HG03460 (cell line): ENCODE measurements at regions not wholly inside any gene's neighbourhood (a gene's known extent, or its start where the extent isn't known, plus 50 kb on each side); places are given as distances from the start of the nearest gene placed in this dataset.
"Not testable (repeated sequence)": the region's sequence is repeated elsewhere in the genome, so short reads cannot be mapped to it uniquely, and the experiment has no call there.

Source experiments
- ATAC-seq: cut with Tn5 transposase; IDR thresholded peaks from one replicate; pipeline ENCODE4 v1.9.1; 2021; ENCODE audit not compliant: unreplicated experiment

DNA sequence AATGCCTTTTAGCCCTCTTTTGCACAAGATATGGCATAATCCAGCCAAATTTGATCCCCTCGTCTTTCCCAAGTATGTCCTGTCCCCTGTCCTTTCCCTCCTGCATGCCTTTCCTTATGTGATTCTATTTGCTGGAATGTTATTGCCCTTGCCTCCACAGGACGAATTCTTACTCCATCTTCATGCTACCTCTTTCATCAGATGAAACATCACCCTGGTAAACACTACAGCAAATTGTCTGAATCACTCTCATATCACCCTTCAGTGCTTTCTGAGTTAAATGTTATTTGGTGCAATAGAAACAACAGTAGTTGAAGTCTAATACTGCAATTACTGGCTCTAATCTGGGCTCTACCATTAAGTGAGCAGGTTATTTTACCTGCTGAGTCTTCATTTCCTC is 52.2 kb upstream of the FAT1 start:
- ATAC-seq: no peak

DNA sequence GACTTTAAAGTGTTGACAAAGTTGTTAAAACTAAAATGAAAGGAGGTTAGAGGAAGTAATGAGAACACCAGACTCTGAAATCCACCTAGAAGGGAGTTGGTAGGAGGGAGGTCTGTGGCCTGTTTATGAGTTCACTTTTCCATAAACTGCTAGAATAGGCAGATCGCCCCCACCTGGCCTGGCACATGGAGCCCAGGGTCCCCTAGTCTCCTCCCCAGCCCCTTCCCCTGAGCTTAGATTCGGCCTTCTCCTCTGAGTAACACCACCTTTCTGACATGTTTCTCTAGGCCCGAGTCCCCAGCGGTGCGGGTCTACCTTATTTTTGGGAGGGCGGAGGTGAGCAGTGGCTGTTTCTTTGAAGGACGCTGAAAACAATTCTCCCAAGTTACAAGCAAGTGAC is 54.5 kb upstream of the FAT1 start:
- ATAC-seq: no peak

DNA sequence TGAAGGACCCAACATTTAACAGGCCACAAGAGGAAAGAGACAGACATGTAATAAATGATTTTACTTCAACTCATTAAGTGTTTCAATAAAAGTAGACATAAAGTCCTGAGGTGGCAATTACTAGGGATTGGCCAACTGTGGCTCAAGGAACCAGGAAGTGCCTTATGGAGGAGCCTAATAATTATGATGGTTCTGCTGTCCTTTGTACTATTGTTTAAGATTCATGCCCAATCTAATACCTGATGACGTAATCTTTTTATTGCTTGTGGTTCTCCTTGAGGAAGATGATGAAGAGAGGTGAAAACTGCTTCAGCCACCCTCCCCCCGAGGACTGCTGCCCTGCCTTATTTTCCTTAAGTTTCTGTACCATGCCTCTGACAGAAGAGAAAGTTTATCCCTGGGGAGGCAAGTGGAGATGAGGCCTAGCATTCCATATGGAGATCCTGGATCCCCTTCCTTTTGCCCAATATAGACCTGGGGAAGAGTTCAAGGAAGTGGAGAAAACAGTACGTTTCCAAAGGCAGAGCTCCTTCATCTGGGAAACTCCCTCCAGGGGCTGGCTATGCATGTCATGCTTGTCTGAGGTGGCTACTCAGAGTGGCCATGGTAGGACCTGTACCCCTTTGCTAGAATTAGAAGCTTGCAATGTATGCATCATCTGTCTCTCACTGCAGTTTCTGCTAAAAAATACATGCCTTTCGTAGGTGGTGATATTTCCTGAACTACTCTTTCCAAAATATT is 56.8 kb upstream of the FAT1 start:
- no peak for ATAC-seq

DNA sequence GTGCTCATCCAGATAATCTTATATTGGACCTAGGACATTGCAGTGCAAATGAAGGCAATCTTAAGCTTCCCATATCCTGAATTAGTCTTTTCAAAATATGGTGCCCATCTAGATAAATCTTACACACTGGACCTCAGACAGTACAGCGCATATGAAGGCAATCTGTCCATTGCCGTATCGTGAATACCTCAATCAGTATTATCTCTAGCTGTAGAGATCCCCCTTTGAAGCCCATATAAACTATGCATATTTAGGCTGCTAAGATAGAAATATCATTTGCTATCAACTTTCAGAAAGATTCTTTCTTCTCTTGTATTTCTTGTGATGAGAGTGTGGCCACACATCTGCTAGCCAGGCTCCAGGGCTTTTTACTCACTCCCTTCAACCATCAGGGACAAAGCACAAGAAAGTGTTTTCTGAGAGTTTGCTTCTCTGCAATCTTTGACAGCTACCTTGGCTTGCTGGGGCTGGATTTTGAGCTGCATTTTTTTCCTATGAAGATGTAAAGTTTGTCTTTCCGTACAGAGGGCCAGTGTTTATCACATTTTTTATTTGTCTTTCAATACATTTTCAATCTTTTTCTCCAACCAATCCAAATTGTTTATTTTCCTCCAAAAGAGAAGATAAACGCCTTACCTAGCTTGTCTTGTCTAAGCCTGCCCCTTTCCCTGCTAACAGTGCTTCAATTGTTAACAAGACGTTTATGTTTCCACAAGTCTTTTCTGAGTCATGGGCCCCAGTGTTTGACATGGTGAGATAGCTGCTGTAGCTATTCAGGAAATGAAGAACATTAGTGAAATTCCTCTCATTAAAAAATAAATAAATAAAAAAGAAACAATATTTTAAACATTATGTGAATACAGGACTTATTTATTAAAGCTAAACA is 57.6 kb upstream of the FAT1 start:
- ATAC-seq: no peak

DNA sequence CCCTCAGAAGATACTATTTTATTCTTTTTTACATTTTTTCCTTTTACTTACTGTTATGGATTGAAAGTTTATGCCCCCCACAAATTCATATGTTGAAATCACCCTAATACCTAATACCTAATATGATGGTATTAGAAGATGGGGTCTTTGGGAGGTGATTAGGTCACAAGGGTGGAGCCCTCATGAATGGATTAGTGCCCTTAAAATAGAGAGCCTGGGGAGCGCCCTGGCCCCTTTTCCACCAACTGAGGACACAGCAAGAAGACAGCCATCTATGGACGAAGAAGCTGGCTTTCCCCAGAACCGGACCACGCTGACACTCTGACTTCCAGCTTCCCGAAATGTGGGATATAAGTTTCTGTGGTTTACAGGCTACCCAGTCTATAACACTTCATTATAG is 58.6 kb upstream of the FAT1 start:
- no peak for ATAC-seq

DNA sequence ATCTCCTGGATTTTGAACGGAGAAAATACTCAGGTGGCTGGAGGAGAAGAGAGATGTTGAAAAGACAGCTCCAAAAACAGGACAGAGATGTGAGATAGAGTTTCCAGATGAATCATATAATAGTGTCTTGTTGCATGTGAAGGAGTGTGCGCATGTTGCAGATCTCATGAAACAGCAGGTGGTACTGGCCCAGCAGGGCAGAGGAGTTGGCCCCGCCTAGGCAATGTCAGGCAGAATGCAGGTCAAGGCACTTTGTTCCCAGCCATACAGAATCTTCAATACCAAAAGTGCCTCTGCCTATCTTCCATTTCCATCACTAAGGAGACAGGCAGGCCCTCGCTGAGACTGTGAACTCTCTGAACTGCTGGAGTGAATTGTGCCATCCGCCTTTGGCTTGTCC is 63.9 kb upstream of the FAT1 start:
- ATAC-seq: no peak

DNA sequence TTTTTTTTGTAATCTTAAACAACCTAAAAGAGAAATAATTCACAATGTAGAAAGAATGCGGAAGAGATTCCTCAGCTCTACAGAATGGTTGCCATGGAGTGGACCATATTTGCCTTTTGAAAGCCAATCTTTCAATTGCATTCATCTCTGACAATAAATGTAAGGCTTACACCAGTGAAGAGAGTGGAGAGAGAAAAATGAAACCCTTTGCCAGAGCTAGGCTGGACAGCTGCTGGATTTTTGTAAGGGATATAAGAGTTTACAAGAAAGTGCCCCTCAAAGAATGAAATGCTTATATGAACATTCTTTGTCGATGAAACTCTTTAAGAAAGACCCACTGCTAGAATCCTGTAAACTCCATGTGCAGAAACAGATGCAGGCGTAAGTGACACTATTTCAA is 66.0 kb upstream of the FAT1 start:
- no peak for ATAC-seq

DNA sequence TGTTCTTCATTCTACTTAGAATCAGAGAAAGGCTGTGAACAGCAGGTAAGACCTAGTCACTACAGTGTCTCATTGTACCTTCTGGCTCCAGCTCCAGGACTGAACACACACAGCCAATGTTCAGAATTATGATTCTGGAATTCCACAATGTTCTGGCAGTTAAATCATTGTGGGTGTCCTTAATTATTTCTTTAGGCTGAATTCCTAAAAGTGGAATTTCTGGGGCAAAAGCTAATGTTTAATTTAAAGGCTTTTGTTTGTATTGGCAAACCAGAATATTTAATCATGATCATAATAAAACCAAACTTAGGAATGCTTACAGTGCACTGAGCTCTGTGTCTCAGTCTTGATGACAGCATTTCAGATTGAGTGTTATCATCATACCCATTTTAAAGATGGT is 67.0 kb upstream of the FAT1 start:
- no peak for ATAC-seq

DNA sequence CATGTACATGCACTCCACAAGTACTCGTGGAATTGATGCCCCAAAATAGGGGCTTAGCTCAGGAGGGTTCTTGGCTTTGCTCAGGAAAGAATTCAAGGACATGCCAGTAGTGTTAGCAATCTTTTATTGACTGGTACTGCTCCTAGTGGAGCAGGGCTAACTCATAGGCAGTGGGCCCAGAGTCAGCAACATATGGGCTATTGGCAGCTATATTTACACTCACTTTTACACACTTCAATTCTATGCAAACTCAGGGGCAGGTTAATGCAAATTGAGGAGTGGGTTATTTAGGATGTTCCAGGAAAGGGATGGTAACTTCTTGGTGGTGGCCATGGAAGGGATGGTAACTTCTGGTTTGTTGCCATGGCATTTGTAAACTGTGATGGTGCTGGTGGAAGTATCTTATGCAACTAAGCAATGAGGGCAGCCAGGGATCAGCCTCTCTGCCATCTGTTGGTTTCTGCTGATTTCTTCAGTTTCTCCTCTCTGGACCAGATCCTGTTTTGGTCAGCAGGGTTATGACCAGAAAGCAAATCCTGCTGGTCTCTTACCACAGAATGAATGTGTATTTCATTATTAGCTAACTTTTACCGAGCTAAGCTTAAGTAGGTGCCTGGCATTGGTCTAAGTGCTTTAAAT is 69.2 kb upstream of the FAT1 start:
- ATAC-seq: no peak

DNA sequence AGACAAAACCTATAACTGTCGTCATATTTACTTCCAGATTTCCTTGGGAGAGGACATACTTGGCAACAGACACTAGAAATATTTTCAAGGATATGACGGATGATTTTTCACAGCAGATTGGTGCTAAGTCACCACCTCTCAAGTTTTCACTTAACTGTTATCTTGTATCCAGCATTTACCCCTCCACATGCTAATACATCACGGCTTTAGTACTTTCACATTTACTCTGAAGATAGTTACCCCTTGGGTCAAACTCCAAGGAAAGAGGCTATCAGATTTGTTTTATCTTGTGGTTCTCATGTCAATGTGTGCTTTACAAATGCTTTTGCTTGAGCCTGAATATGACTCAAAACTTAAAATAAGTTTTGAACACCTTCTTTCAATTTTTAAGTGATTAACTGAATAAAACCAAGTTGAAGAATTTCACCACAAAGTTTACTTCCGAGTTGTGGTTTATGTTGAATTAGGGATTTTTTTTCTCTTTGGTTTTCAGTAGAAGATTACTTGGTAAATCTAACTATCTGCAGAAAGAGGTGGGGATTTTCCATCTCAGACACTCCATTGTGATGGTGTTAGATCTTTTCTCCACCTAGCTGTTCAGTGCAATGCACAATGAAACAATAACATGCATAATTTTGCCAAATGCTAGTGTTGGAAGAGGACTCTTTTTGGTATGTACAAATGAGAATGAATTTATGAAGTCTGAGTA is 75.4 kb upstream of the FAT1 start:
- no peak for ATAC-seq

DNA sequence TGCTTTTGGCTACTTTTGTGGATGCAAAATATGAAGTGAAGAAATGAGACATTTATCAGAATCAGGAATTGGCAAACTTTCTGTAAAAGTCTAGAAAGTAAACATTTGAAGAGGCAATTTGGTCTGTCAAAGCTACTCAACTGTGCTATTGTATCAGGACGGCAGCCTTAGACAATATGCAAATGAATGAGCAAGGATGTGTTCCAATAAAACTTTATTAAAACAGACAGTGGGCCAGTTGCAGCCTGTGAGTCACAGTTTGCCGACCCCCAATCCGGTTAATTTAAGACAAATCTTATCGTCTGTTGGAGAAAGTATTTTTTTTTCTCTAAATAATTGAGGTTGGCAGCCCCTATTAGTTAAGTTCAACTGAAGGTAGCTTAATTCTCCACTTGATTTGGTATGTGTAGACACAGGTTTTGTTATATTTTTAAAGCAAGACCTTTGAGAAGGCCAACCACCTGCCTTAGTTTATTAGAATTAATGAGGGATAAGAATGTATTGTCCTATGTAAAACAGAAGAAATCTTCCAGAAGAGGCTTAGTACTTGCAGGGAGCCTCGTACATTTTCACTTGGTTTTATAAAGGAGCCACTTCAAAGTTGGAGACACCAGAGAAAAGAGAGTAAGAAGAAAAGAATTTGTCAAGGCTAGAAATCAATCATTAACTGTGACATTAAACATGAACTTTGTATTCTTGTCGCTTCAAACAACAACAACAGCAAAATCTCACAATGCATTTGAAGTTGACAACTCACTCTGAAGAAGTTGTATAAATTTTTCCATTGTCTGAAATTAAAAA is 81.6 kb upstream of the FAT1 start:
- no peak for ATAC-seq

DNA sequence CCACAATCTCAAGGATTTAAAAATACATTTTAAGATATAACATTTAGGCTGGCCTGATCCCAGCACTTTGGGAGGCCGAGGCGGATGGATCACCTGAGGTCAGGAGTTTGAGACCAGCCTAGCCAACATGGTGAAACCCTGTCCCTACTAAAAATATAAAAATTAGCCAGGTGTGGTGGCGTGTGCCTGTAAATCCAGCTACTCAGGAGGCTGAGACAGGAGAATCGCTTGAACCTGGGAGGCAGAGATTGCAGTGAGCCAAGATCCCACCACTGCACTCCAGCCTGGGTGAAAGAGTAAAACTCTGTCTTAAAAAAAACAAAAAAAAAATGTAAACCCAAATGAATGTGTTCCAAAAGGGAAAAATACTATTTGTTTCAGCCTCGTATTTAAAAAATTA is 82.3 kb upstream of the FAT1 start:
- not testable (repeated sequence) for ATAC-seq

DNA sequence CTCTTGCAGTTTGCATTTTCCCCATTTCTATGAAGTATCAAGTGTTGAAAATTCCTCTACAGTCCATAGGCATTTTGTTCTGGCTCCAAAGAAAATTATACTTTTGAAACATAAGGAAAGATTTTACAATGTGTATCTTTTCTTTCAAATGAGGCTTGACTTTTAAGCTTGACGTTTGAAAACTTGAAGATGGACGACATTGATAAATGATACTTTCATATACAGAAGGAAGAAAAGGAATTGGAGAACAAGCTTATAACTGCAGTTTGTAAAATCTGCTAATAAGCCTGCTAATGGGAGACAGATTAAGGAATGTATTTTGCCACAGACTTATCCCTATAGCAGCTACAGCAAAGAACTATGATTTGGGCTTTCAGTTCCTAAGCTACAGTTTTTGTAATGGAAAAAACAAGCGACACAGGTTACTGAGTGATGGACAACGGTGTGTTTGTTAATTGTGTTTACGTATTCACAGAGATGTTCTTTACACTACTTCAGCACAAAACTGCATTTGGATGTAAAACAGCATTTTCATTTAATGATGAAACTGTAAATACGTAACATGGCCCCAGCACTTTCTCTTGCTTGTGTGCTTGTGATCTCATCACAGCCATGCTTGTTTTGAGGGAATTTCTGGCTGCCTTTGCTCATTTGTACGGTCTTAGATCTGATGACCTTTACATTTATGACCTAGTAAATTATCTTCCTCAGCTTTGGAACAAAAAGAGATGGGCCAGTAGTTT is 83.2 kb upstream of the FAT1 start:
- no peak for ATAC-seq

DNA sequence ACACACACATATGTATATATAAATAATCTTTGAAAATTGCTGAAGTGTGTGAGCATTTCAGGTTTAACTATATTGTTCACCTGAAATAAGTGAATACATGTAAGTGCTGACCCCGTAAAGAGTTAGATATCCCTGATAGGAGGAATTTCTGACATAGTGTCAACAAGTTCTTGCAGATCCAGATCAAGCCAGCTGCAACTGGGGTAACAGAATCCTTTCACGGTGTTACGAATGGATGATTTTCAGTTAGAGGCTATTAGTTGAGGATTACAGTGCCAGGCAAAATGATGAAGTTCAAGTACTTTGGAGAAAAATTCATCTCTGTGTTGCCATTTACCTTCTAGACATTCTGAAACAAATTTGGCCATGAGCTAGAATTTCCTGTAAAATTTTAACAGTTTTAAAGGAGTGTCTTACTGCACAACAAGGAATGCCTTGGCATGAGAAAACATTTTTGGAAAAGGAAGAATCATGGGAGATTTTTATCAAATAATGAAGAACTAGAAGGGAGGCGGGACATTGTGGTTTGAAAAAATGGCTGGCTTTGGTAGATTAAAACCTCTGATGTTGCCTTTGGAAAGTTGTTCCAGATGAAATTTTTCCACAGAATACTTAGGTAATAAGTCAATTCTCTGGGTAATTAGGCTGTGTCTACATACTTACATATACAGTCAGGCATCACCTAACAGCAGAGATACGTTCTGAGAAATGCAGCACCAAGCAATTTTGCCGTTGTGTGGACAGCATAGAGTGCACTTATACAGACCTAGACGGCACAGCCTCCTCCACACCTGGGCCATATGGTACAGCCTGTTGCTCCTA is 84.4 kb upstream of the FAT1 start:
- ATAC-seq: no peak

DNA sequence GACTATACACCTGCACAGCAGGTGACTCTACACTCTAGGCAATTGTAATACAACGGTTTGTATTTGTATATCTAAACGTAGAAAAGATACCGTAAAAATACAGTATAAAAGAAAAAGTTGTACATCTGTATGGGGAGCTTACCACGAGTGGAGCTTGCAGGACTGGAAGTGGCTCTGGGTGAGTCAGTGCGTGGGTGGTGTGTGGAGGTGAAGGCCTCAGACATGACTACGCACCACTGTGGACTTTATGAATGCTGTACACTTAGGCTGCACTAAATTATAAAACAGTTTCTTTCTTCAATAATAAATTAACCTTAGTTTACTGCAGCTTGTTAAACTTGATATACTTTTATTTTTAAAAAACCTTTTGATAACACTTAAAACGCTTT is 85.0 kb upstream of the FAT1 start:
- ATAC-seq: no peak

DNA sequence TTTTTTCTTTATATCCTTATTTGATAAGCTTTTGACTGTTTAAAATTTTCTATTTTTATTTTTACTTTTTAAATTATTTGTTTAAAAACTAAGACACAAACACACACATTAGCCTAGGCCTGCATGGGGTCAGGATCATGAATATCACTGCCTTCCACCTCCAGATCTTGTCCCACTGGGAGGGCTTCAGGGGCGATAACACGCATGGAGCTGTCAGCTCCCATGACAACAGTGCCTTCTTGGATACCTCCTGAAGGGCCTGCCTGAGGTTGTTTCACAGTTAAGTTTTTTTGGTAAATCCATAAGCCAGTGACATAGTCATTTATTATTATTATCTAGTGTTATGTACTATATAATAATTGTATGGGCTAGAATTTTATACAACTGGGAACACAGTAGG is 85.4 kb upstream of the FAT1 start:
- ATAC-seq: no peak

DNA sequence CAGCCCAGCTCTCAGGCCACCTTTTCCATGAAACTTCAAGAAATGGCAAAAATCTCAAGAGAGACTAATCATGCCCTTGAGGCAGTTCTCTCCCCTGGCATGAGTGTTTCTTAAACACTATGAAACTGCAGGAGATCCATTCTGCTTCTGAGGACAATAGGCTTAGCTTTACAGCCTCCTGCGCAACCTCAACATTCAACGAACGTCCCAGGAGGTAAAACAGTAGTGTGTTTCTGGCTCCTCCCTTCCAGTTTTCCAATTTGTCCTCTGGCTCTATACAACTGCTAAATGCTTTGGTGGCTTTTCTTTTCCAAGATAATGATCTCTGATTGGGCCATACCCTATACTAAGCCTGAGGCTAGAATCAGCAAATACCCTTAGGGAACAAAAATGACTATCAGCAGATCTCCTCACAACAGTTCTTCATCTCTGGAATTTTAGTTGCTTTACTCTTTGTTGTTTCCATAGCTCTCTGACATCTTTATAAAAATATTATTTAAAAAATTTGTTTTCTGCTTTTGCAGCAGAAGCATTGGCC is 87.0 kb upstream of the FAT1 start:
- no peak for ATAC-seq

DNA sequence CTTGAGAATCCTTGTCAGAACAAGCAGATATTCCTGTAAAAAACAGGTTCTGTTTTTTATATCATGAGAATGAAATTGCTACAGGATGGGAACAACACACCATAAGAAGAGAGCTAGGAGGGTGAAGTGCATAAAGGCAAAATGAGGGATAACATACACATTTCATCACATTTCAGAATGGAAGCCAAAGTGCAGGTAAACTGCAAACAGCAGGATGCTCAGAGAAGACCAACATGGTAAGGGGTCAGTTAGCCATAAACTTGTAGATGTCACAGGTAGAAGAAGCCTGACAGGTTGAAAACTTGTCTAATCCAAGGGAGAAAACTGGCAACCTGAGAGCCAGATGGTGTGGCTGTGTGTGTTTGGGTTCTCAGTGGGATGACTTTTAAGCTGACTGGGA is 88.9 kb upstream of the FAT1 start:
- ATAC-seq: no peak
